GM12872 (cell line): ENCODE measurements at regions not wholly inside any gene's neighbourhood (a gene's known extent, or its start where the extent isn't known, plus 50 kb on each side); places are given as distances from the start of the nearest gene placed in this dataset.

ENCODE experiments used
- CTCF ChIP-seq: IDR thresholded peaks from 3 replicates; pipeline ENCODE4 v1.5.1; 2011; ENCODE audit warnings: low read depth, mild to moderate bottlenecking, low read length, moderate library complexity; ENCODE audit not compliant: insufficient read depth

DNA sequence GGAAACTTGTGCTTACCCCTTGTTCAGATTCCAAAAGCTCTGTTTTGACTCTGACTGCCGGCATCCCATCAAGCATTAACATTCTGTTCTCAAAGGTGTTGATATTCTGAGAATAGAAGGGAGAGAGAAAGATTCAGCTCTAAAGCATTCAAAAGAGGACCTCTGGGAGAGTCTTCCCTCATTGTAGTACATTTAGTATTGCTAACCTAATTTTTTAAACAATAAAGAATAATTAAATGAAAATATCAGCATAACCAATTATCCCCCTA, 190.3 kb downstream of the KLF12 start:
- no peak for TF ChIP-seq CTCF

GRCh38 chr13:73943137-73943964, 190.9 kb downstream of the KLF12 start:
- no peak for TF ChIP-seq CTCF

- no peak for TF ChIP-seq CTCF
Measured at GRCh38 chr13:73941752-73942151, 192.5 kb downstream of the KLF12 start.

- no peak for TF ChIP-seq CTCF
Measured at GRCh38 chr13:73940098-73940497, 194.1 kb downstream of the KLF12 start.

DNA sequence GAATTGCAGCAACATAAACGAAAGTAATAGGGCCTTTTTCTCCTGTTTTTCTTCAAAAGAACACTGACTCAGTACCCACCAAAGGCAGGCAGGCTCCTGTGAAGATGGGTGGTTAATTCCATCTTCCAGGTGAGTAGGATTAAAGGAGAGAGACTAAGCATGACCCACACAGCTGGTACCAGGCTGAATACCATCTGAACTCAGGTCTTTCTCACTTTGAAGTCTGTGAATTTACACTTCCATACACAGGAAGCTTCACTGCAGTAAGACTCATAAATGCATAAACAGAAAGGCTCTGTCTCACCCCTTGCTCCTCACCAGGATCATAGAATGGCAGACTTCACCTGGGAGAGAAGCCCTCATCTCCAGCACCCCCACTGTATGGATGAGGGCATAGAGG, 194.6 kb downstream of the KLF12 start:
- TF ChIP-seq CTCF: no peak

DNA sequence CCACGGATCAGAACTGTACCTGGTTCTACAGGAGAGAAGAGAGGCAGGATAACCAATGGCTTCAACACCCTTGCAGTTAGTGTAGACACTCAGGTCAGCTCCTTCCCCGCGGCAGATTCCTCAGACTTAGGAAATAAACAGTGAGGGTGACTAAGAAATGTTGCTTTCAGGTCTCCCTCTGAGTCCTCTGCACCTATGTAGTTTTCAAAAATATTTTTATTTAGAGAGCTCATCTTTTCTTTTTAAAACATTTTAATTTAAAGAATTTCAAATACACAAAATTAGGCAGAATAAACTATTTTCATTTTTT, 195.2 kb downstream of the KLF12 start:
- no peak for TF ChIP-seq CTCF

DNA sequence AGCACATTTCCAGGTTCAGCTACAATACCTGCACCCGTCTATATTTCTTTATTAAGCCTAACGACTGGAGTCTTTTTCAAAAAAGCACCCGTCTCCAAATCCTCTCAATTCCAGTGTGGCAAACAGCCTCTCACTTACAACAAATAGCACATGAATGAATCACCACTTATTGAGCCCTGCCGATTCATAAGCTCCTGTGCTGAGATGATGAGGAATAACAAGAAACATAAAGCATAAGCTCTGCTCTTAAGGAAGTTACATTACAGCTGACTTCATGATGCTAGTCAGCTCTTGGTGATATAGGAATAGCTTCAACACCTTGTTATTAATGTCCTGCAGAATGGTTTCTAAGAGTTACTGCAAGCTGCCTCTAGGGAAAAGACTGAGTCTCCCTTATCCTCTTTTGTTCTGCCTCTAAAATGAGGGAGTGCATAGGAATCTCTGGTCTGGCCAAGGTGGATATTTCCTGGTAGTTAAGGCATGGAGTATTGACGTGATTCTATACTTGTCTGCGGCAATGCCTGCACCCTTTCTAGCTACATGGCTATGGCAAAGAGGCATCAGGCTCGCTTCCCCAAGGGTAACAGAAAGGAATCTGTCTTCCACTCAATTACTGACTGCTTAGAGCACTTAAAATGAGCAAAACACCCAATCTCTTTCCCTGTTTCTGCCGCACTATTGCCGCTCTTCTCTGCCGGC, 195.7 kb downstream of the KLF12 start:
- TF ChIP-seq CTCF: no peak
